ENCODE measurements at regions not wholly inside any gene's neighbourhood (a gene's known extent, or its start where the extent isn't known, plus 50 kb on each side); places are given as distances from the start of the nearest gene placed in this dataset.

DNA sequence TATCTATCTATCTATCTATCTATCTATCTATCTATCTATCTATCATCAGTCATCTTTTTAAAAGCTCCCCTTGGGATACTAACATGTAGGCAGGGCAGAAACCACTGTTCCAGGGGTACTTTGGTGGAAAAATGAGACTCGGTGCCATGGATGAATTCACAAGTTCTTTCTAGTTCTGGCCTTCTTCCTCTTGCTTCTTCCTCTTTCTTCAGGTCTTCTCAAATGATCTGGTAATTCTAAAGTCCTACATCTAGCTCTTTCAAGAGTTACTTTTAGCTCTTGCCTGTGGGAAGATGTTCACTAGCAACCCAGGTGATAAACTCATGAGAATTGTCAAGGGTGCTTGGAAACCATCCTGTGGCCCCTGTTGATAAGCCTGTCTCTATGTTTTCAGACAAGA lies 168.5 kb upstream of the TBC1D5 start:
- Mint-ChIP-seq H3K27ac (ENCODE audit: unreplicated experiment) (no peak overlapping the region), H3K4me3 (ENCODE audit: unreplicated experiment) (no peak overlapping the region), H3K9me3 (ENCODE audit: unreplicated experiment) (peaks cover 1% of the 10 kb centered on the region), H3K27me3 (ENCODE audit: unreplicated experiment) (no peaks in the 10 kb centered on the region), H3K4me1 (ENCODE audit: low read depth, unreplicated experiment) (peaks cover 11% of the 10 kb centered on the region), H3K36me3 (ENCODE audit: unreplicated experiment) (no peaks in the 10 kb centered on the region)
- DNase-seq: no peak
- TF ChIP-seq CTCF (IDR thresholded peaks at IDR 0.05; ENCODE audit: partially characterized antibody, unreplicated experiment): no peak

- no peaks in the 10 kb centered on the region for H3K27me3 Mint-ChIP-seq (ENCODE audit: unreplicated experiment)
- no peak for TF ChIP-seq CTCF (IDR thresholded peaks at IDR 0.05; ENCODE audit: partially characterized antibody, unreplicated experiment)
- no peak for DNase-seq
- no peak overlapping the region for H3K27ac Mint-ChIP-seq (ENCODE audit: unreplicated experiment)
- H3K4me3 Mint-ChIP-seq (ENCODE audit: unreplicated experiment): no peak overlapping the region
- no peaks in the 10 kb centered on the region for H3K36me3 Mint-ChIP-seq (ENCODE audit: unreplicated experiment)
- peaks cover 12% of the 10 kb centered on the region for H3K4me1 Mint-ChIP-seq (ENCODE audit: low read depth, unreplicated experiment)
- no peaks in the 10 kb centered on the region for H3K9me3 Mint-ChIP-seq (ENCODE audit: unreplicated experiment)
These were observed 167.3 kb upstream of the TBC1D5 start for GRCh38 chr3:17909714-17910113.

GRCh38 chr3:17908399-17909191 lies 166.2 kb upstream of the TBC1D5 start:
- Mint-ChIP-seq H3K36me3 (ENCODE audit: unreplicated experiment) (no peaks in the 10 kb centered on the region), H3K9me3 (ENCODE audit: unreplicated experiment) (no peaks in the 10 kb centered on the region), H3K27me3 (ENCODE audit: unreplicated experiment) (no peaks in the 10 kb centered on the region), H3K27ac (ENCODE audit: unreplicated experiment) (no peak overlapping the region), H3K4me3 (ENCODE audit: unreplicated experiment) (no peak overlapping the region), H3K4me1 (ENCODE audit: low read depth, unreplicated experiment) (peaks cover 12% of the 10 kb centered on the region)
- no peak for DNase-seq
- TF ChIP-seq CTCF (IDR thresholded peaks at IDR 0.05; ENCODE audit: partially characterized antibody, unreplicated experiment): no peak

- Mint-ChIP-seq H3K27ac (ENCODE audit: unreplicated experiment) (no peak overlapping the region), H3K27me3 (ENCODE audit: unreplicated experiment) (peaks cover 2% of the 10 kb centered on the region), H3K4me1 (ENCODE audit: low read depth, unreplicated experiment) (peaks cover 12% of the 10 kb centered on the region), H3K36me3 (ENCODE audit: unreplicated experiment) (no peaks in the 10 kb centered on the region), H3K4me3 (ENCODE audit: unreplicated experiment) (no peak overlapping the region), H3K9me3 (ENCODE audit: unreplicated experiment) (peaks cover 2% of the 10 kb centered on the region)
- DNase-seq: no peak
- no peak for TF ChIP-seq CTCF (IDR thresholded peaks at IDR 0.05; ENCODE audit: partially characterized antibody, unreplicated experiment)
These were observed 163.6 kb upstream of the TBC1D5 start for GRCh38 chr3:17905996-17906395.

GRCh38 chr3:17901893-17902292 lies 159.5 kb upstream of the TBC1D5 start:
- H3K36me3 Mint-ChIP-seq (ENCODE audit: unreplicated experiment): no peaks in the 10 kb centered on the region
- peaks cover 2% of the 10 kb centered on the region for H3K4me1 Mint-ChIP-seq (ENCODE audit: low read depth, unreplicated experiment)
- H3K9me3 Mint-ChIP-seq (ENCODE audit: unreplicated experiment): peaks cover 2% of the 10 kb centered on the region
- H3K27me3 Mint-ChIP-seq (ENCODE audit: unreplicated experiment): peaks cover 2% of the 10 kb centered on the region
- DNase-seq: no peak
- no peak overlapping the region for H3K27ac Mint-ChIP-seq (ENCODE audit: unreplicated experiment)
- no peak for TF ChIP-seq CTCF (IDR thresholded peaks at IDR 0.05; ENCODE audit: partially characterized antibody, unreplicated experiment)
- H3K4me3 Mint-ChIP-seq (ENCODE audit: unreplicated experiment): no peak overlapping the region

All from glutamatergic neuron (in vitro differentiated cells).